H1 (cell line): ENCODE measurements at regions not wholly inside any gene's neighbourhood (a gene's known extent, or its start where the extent isn't known, plus 50 kb on each side); places are given as distances from the start of the nearest gene placed in this dataset.

Experiments
- CTCF ChIA-PET: fragments of 300-600 bp; sonication (Branson Sonifier 250); formaldehyde crosslinking; loops from one replicate; lab custom pipeline; 2021; ENCODE audit not compliant: partially characterized antibody; lab: Charles Lee
- POLR2A ChIA-PET: fragments of 300-600 bp; sonication (Branson Sonifier 250); formaldehyde crosslinking; loops from one replicate; lab custom pipeline; 2021; ENCODE audit warnings: inconsistent platforms; ENCODE audit not compliant: partially characterized antibody; lab: Charles Lee
- DNase-seq, 2 experiments: peaks; one replicate each; pipeline versions ENCODE4 v3.0.0 to v3.0.0-alpha.2; 2010 to 2022; ENCODE audit warnings: low spot score in 2 of 2, low read depth in 1 of 2, mixed read lengths in 1 of 2
- FAIRE-seq: peaks from 2 replicates; lab custom pipeline; 2011; peaks lifted over from hg19 to GRCh38; lab: Jason Lieb, UNC
- H2AFZ ChIP-seq: 2 replicates; pipeline ENCODE4 v1.8.1; 2012; ENCODE audit warnings: low read length, inconsistent platforms
- H2AK5ac ChIP-seq: 2 replicates; pipeline ENCODE4 v1.6.1; 2013; ENCODE audit warnings: low read depth, low read length
- H2BK120ac ChIP-seq: replicated peaks from 2 replicates; pipeline ENCODE3; 2013; ENCODE audit warnings: low read depth, low read length, inconsistent platforms
- H2BK12ac ChIP-seq: 2 replicates; pipeline ENCODE4 v1.6.1; 2013; ENCODE audit warnings: low read depth, low read length
- H2BK15ac ChIP-seq: 2 replicates; pipeline ENCODE4 v1.6.1; 2013; ENCODE audit warnings: low read length
- H2BK20ac ChIP-seq: 2 replicates; pipeline ENCODE4 v1.6.1; 2013; ENCODE audit warnings: low read length
- H2BK5ac ChIP-seq: 2 replicates; pipeline ENCODE4 v1.6.1; 2013; ENCODE audit warnings: low read depth, low read length
- H3K14ac ChIP-seq: 2 replicates; pipeline ENCODE4 v1.6.1; 2013; ENCODE audit warnings: inconsistent platforms; ENCODE audit not compliant: insufficient read length
- H3K18ac ChIP-seq: 2 replicates; pipeline ENCODE4 v1.6.1; 2013; ENCODE audit warnings: low read length; ENCODE audit errors: extremely low read depth
- H3K23ac ChIP-seq: 2 replicates; pipeline ENCODE4 v1.6.1; 2013; ENCODE audit warnings: inconsistent platforms; ENCODE audit not compliant: insufficient read length
- H3K23me2 ChIP-seq: 2 replicates; pipeline ENCODE4 v1.6.1; 2013; ENCODE audit warnings: low read depth, low read length
- H3K27ac ChIP-seq: 2 replicates; pipeline ENCODE4 v1.6.1; 2011; ENCODE audit warnings: low read depth, low read length, inconsistent platforms
- H3K27me3 ChIP-seq, 4 experiments: replicated peaks in 1 of 4; 1 replicate in 1 of 4; 2 replicates in 3 of 4; pipeline versions ENCODE4 v1.6.1 to v1.8.1; 2011 to 2013; ENCODE audit warnings: low read length in 3 of 4, mild to moderate bottlenecking in 3 of 4, inconsistent platforms in 2 of 4, mixed read lengths in 2 of 4, moderate library complexity in 1 of 4; ENCODE audit not compliant: control insufficient read depth in 3 of 4, insufficient read depth in 3 of 4; ENCODE audit errors: extremely low read depth in 1 of 4
- H3K36me3 ChIP-seq, 4 experiments: 2 replicates each; pipeline versions ENCODE4 v1.6.1 to v1.8.1; 2011 to 2013; ENCODE audit warnings: mild to moderate bottlenecking in 4 of 4, low read length in 3 of 4, moderate library complexity in 2 of 4, control low read depth in 1 of 4, inconsistent platforms in 1 of 4; ENCODE audit not compliant: insufficient read depth in 4 of 4, control insufficient read depth in 2 of 4
- H3K4ac ChIP-seq: replicated peaks from 2 replicates; pipeline ENCODE3; 2013; ENCODE audit warnings: low read length, low read depth, mixed read lengths, inconsistent platforms; ENCODE audit not compliant: insufficient read length
- H3K4me1 ChIP-seq, 4 experiments: replicated peaks in 1 of 4; 1 replicate in 1 of 4; 2 replicates in 3 of 4; pipeline versions ENCODE4 v1.6.1 to v1.8.1; 2011 to 2013; ENCODE audit warnings: low read length in 3 of 4, inconsistent platforms in 2 of 4, mixed read lengths in 1 of 4; ENCODE audit not compliant: insufficient read depth in 4 of 4, control insufficient read depth in 3 of 4
- H3K4me2 ChIP-seq, 2 experiments: 2 replicates each; pipeline versions ENCODE4 v1.6.1 to v1.8.1; 2011 to 2013; ENCODE audit warnings: low read depth in 2 of 2, low read length in 2 of 2, control low read depth in 1 of 2, inconsistent platforms in 1 of 2, mild to moderate bottlenecking in 1 of 2; ENCODE audit not compliant: insufficient read depth in 1 of 2
- H3K4me3 ChIP-seq, 4 experiments: fragments of 200-600, 300-600 bp in 1 of 4; sonication (generic), shearing (Covaris generic), sonication (Bioruptor Twin) in 1 of 4; 2 replicates each; pipeline versions ENCODE4 v1.5.1 to v1.8.1; 2011 to 2016; ENCODE audit warnings: low read length in 4 of 4, low read depth in 3 of 4, control low read depth in 2 of 4, inconsistent platforms in 2 of 4, mild to moderate bottlenecking in 2 of 4, mixed read lengths in 1 of 4, moderate library complexity in 1 of 4; ENCODE audit not compliant: insufficient read depth in 2 of 4; ENCODE audit errors: extremely low read depth in 1 of 4
- H3K56ac ChIP-seq: replicated peaks from 2 replicates; pipeline ENCODE3; 2013; ENCODE audit warnings: low read depth, mild to moderate bottlenecking, mixed read lengths, low read length, inconsistent platforms; ENCODE audit not compliant: insufficient read length
- H3K79me1 ChIP-seq: 2 replicates; pipeline ENCODE4 v1.6.1; 2013; ENCODE audit warnings: low read depth, low read length, control low read depth
- H3K79me2 ChIP-seq, 2 experiments: 2 replicates each; pipeline versions ENCODE4 v1.6.1 to v1.8.1; 2012 to 2013; ENCODE audit warnings: low read length in 2 of 2, mild to moderate bottlenecking in 2 of 2, inconsistent platforms in 1 of 2; ENCODE audit not compliant: insufficient read depth in 2 of 2, control insufficient read depth in 1 of 2
- H3K9ac ChIP-seq, 4 experiments: replicated peaks in 1 of 4; 1 replicate in 1 of 4; 2 replicates in 3 of 4; pipeline versions ENCODE4 v1.6.1 to v1.8.1; 2011 to 2013; ENCODE audit warnings: low read depth in 3 of 4, low read length in 3 of 4, control low read depth in 2 of 4, mild to moderate bottlenecking in 2 of 4, moderate library complexity in 2 of 4, inconsistent platforms in 1 of 4; ENCODE audit errors: extremely low read depth in 1 of 4
- H3K9me3 ChIP-seq, 2 experiments: 2 replicates each; pipeline versions ENCODE4 v1.6.1 to v1.8.1; 2012 to 2013; ENCODE audit warnings: mild to moderate bottlenecking in 2 of 2, moderate library complexity in 2 of 2, control low read depth in 1 of 2, inconsistent platforms in 1 of 2, low read depth in 1 of 2, low read length in 1 of 2, mixed read lengths in 1 of 2; ENCODE audit not compliant: insufficient read depth in 2 of 2
- H4K20me1 ChIP-seq, 2 experiments: replicated peaks in 1 of 2; 2 replicates each; pipeline versions ENCODE3 to v1.8.1; 2011 to 2013; ENCODE audit warnings: inconsistent platforms in 2 of 2, low read length in 2 of 2, mild to moderate bottlenecking in 1 of 2; ENCODE audit not compliant: insufficient read depth in 2 of 2, control insufficient read depth in 1 of 2
- H4K5ac ChIP-seq: 2 replicates; pipeline ENCODE4 v1.6.1; 2013; ENCODE audit warnings: low read length, low read depth, mixed read lengths, inconsistent platforms; ENCODE audit not compliant: insufficient read length
- H4K8ac ChIP-seq: 2 replicates; pipeline ENCODE4 v1.8.0; 2013; ENCODE audit warnings: mild to moderate bottlenecking, moderate library complexity, low read length, inconsistent platforms; ENCODE audit not compliant: insufficient read depth; ENCODE audit errors: extremely low read depth
- H4K91ac ChIP-seq: replicated peaks from 2 replicates; pipeline ENCODE3; 2013; ENCODE audit warnings: low read length, mixed read lengths, inconsistent platforms; ENCODE audit not compliant: insufficient read length
- CBX5 ChIP-seq: fragments of 300-800, 300-1000 bp; sonication (generic); IDR thresholded peaks from 2 replicates; pipeline ENCODE4 v1.7.1; 2016; ENCODE audit warnings: antibody characterized with exemption, low read length, low read depth
- CEBPB ChIP-seq: IDR thresholded peaks from 2 replicates; pipeline ENCODE4 v1.6.1; 2012; ENCODE audit warnings: low read depth, low read length
- CHD1 ChIP-seq: IDR thresholded peaks from 2 replicates; pipeline ENCODE4 v1.6.1; 2012; ENCODE audit warnings: low read depth, low read length, improper control_type of control experiment
- CREB1 ChIP-seq: IDR thresholded peaks from 2 replicates; pipeline ENCODE4 v1.6.1; 2012; ENCODE audit warnings: inconsistent platforms
- CTBP2 ChIP-seq: IDR thresholded peaks from 2 replicates; pipeline ENCODE4 v1.7.0; 2011; ENCODE audit warnings: borderline replicate concordance, mild to moderate bottlenecking, moderate library complexity, mixed read lengths, low read length; ENCODE audit not compliant: insufficient read depth, insufficient read length
- EGR1 ChIP-seq: IDR thresholded peaks from 2 replicates; pipeline ENCODE4 v1.6.1; 2011; ENCODE audit warnings: low read depth, low read length, borderline replicate concordance
- EP300 ChIP-seq, 2 experiments: IDR thresholded peaks; 1 replicate in 1 of 2; 2 replicates in 1 of 2; pipeline ENCODE4 v1.6.1; 2011 to 2012; ENCODE audit warnings: low read depth in 2 of 2, low read length in 2 of 2, mild to moderate bottlenecking in 2 of 2, borderline replicate concordance in 1 of 2, inconsistent platforms in 1 of 2, moderate library complexity in 1 of 2
- FOSL1 ChIP-seq: IDR thresholded peaks from 2 replicates; pipeline ENCODE4 v1.6.1; 2011; ENCODE audit warnings: mild to moderate bottlenecking, low read depth, low read length, moderate library complexity; ENCODE audit not compliant: insufficient read depth
- HDAC2 ChIP-seq, 2 experiments: fragments of 300-600 bp in 1 of 2; sonication (generic) in 1 of 2; IDR thresholded peaks; 2 replicates each; pipeline ENCODE4 v1.6.1; 2011 to 2012; ENCODE audit warnings: low read depth in 2 of 2, low read length in 2 of 2, mild to moderate bottlenecking in 2 of 2, moderate library complexity in 2 of 2, borderline replicate concordance in 1 of 2, inconsistent platforms in 1 of 2
- POLR2A ChIP-seq, 2 experiments: IDR thresholded peaks; 1 replicate in 1 of 2; 2 replicates in 1 of 2; pipeline ENCODE4 v1.6.1; 2011; ENCODE audit warnings: low read depth in 2 of 2, low read length in 2 of 2, mild to moderate bottlenecking in 2 of 2; ENCODE audit errors: control extremely low read depth in 1 of 2
- POLR2AphosphoS5 ChIP-seq: IDR thresholded peaks from 2 replicates; pipeline ENCODE4 v1.6.1; 2011; ENCODE audit warnings: low read depth, low read length
- RFX5 ChIP-seq: IDR thresholded peaks from 2 replicates; pipeline ENCODE4 v1.6.1; 2011; ENCODE audit warnings: low read depth, low read length, improper control_type of control experiment, borderline replicate concordance
- SIRT6 ChIP-seq: IDR thresholded peaks from one replicate; pipeline ENCODE4 v1.7.1; 2012; ENCODE audit warnings: low read length, inconsistent platforms
- SIX5 ChIP-seq: IDR thresholded peaks from 2 replicates; pipeline ENCODE4 v1.6.1; 2011; ENCODE audit warnings: mild to moderate bottlenecking, low read depth, low read length
- SP2 ChIP-seq: IDR thresholded peaks from 2 replicates; pipeline ENCODE4 v1.6.1; 2012; ENCODE audit warnings: mild to moderate bottlenecking, low read length, inconsistent platforms
- SUZ12 ChIP-seq: fragments of 200-600 bp; sonication (generic); IDR thresholded peaks from 2 replicates; pipeline ENCODE4 v1.6.1; 2012; ENCODE audit warnings: mild to moderate bottlenecking, inconsistent platforms, low read length, moderate library complexity, mixed read lengths
- TBP ChIP-seq: IDR thresholded peaks from 2 replicates; pipeline ENCODE4 v1.6.1; 2011; ENCODE audit warnings: low read depth, low read length, improper control_type of control experiment
- WGBS, 2 experiments: shearing (Covaris generic) in 1 of 2; methylation state at CpG; one replicate each; pipeline versions ENCODE4 v1.1.6 to v1.1.7; 2013 to 2015; ENCODE audit warnings: low lambda C conversion rate in 2 of 2, mixed read lengths in 2 of 2, inconsistent platforms in 1 of 2, low coverage in 1 of 2, missing lambda C conversion rate in 1 of 2; ENCODE audit not compliant: insufficient replicate concordance in 2 of 2, insufficient coverage in 1 of 2, insufficient read length in 1 of 2; ENCODE audit errors: extremely low coverage in 1 of 2, missing lambda C conversion rate in 1 of 2; 5-methylcytosine and 5-hydroxymethylcytosine counted together

- no peak overlapping the region for H4K8ac ChIP-seq
- no peak overlapping the region for H3K18ac ChIP-seq
- no peak overlapping the region for H3K27ac ChIP-seq
- no peak overlapping the region for H3K56ac ChIP-seq
- no peak overlapping the region for H3K4me2 ChIP-seq
- H3K23me2 ChIP-seq = no peaks in the 10 kb centered on the region
- H4K20me1 ChIP-seq = no peaks in the 10 kb centered on the region
- H3K4me3 ChIP-seq = no peak overlapping the region
- no peak overlapping the region for H4K5ac ChIP-seq
- no peak overlapping the region for H3K4ac ChIP-seq
- H2BK120ac ChIP-seq = no peak overlapping the region
- H2AFZ ChIP-seq = no peak overlapping the region
- H2BK15ac ChIP-seq = no peak overlapping the region
- ChIA-PET POLR2A (no interaction called here), CTCF (no interaction called here)
- no peak overlapping the region for H2BK12ac ChIP-seq
- no peaks in the 10 kb centered on the region for H3K79me1 ChIP-seq
- no peak overlapping the region for H2BK5ac ChIP-seq
- no peaks in the 10 kb centered on the region for H3K79me2 ChIP-seq
- no peaks in the 10 kb centered on the region for H3K36me3 ChIP-seq
- no peak overlapping the region for H3K9ac ChIP-seq
- FAIRE-seq = no peak
- no peak overlapping the region for H3K14ac ChIP-seq
- no peak overlapping the region for H2BK20ac ChIP-seq
- H3K27me3 ChIP-seq = no peaks in the 10 kb centered on the region
- 62% methylated on average over 3 of the region's 3 CpGs; no CpG with 5 or more reads in 1 of the 2 experiments for WGBS, 2 experiments
- no peak overlapping the region for H4K91ac ChIP-seq
- no peak overlapping the region for H3K23ac ChIP-seq
- H3K4me1 ChIP-seq = no peaks in the 10 kb centered on the region
- DNase-seq = no peak
- peaks cover 58 to 60% of the 10 kb centered on the region in 2 experiments for H3K9me3 ChIP-seq
- no peak overlapping the region for H2AK5ac ChIP-seq
- TF ChIP-seq SIRT6 = no peak
- TF ChIP-seq HDAC2 (IDR thresholded peaks at IDR 0.05; ENCODE audit: borderline replicate concordance in 1 of 2, low read depth in 2 of 2, low read length in 2 of 2) = no peak
- TF ChIP-seq EGR1 = no peak
- TF ChIP-seq POLR2AphosphoS5 = no peak
- TF ChIP-seq SP2 = no peak
- no peak for TF ChIP-seq CTBP2
- no peak for TF ChIP-seq EP300 (IDR thresholded peaks at IDR 0.05; ENCODE audit: borderline replicate concordance in 1 of 2, low read depth in 2 of 2, low read length in 2 of 2)
- TF ChIP-seq CEBPB = no peak
- TF ChIP-seq TBP = no peak
- no peak for TF ChIP-seq RFX5
- TF ChIP-seq CBX5 = no peak
- TF ChIP-seq POLR2A (IDR thresholded peaks at IDR 0.05; ENCODE audit: control extremely low read depth in 1 of 2, low read depth in 2 of 2, low read length in 2 of 2) = no peak
- TF ChIP-seq SIX5 = no peak
- no peak for TF ChIP-seq CHD1
- no peak for TF ChIP-seq FOSL1
- TF ChIP-seq SUZ12 = no peak
- TF ChIP-seq CREB1 = no peak
These were observed 210.7 kb downstream of the ANKRD30B start for GRCh38 chr18:14958701-14959100.
